GM18909 (cell line): ENCODE measurements at regions not wholly inside any gene's neighbourhood (a gene's known extent, or its start where the extent isn't known, plus 50 kb on each side); places are given as distances from the start of the nearest gene placed in this dataset.
"Not testable (repeated sequence)": the region's sequence is repeated elsewhere in the genome, so short reads cannot be mapped to it uniquely, and the experiment has no call there.

Experiments used
- ATAC-seq: cut with Tn5 transposase; IDR thresholded peaks from one replicate; pipeline ENCODE4 v1.9.1; 2021; ENCODE audit warnings: mild to moderate bottlenecking; ENCODE audit not compliant: unreplicated experiment, poor library complexity

DNA sequence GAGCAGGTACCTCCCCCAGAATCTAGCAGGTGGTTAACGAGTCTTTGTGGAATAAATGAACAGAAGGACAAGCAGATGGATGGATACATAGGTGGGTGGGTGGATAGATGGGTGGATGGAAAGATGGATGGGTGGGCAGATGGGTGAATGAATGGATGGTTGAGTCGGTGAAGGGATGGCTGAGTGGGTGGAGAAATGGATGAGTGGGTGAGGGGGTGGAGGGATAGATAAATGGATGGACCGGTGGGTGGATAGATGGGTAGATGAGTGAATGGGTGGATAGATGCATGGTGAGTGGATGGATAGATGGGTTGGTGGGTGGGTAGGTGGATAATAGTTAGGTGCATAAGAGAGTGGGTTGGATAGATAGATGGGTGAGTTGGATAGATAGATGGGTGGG is 99.7 kb upstream of the FRG2C start:
- not testable (repeated sequence) for ATAC-seq

DNA sequence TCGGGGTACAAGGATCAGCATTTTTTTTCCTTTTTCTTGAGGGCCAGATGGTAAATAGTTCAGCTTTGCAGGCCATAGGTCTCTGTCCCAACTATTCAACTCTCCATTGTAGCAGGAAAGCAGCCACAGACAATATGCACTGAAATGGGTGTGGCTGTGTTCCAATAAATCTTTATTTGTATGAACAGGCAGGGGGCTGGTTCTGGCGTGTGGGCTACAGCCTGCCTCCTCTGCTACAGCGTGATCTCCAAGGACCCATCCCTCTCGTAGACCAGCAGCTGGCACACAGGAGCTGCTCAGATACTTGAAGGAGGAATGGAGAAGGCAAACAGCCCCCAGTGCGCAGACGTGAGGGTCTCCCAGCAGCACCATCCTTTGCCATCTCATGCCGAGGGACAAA is 91.8 kb upstream of the FRG2C start:
- not testable (repeated sequence) for ATAC-seq

DNA sequence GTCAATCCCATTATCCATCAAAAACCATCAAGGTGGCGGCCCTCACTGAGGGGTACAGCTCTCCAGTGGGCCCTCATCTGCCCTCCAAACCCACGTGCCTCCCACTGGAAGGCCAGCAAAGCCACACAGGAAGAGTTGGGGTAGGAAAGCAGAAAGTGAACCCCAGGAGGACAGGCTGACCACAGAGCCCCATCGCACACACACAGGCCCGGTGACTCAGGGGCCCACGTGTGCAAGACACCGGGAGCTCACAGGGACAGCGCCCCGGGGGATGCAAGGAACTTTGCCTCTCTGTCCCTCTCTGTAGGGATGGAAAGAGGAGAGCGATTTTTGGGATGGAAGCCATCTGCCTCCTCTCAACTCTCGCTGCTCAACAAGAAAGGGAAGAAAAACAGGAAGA is 85.0 kb upstream of the FRG2C start:
- not testable (repeated sequence) for ATAC-seq

- ATAC-seq = not testable (repeated sequence)
Measured at GRCh38 chr3:75579536-75579935, 84.6 kb upstream of the FRG2C start.

DNA sequence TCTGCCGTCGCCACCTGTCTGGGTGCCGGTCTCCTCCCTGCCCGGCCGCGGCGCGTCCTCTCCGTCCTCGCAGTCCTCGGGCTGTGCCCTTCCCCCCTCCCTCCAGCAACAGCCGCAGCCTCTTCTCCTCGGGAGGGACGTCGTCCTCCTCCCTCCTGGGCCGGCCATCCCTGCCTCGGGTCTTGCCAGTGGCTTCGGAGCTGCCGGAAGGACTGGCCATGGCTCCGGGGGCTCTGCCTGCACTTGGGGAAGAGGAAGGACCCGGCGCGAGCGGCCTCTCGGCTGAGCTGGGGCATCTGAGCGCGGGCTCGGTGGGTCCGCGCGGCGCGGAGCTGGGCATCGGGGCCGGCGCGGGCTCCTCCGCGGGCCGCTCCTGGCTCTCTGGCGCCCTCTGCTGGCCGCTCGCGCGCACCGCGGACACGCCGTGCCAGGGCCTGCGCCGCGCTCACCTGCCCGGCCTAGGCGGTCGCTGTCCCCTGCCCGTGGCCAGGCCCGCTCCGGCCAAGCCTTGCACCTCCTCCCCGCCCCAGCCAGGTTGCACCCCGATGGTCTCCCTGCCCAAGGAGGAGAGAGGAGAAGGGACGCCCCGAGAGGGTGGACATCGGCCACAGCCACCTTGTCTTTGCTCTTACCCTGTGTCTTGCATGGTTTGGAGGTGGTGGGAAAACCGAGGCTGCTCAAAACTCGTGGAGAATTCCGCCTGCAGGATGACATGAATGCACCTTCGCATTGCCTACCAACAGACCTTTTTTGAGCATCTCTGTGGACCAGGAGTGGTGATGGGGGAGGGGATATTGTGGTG is 83.9 kb upstream of the FRG2C start:
- peak; percentile 53 for ATAC-seq

DNA sequence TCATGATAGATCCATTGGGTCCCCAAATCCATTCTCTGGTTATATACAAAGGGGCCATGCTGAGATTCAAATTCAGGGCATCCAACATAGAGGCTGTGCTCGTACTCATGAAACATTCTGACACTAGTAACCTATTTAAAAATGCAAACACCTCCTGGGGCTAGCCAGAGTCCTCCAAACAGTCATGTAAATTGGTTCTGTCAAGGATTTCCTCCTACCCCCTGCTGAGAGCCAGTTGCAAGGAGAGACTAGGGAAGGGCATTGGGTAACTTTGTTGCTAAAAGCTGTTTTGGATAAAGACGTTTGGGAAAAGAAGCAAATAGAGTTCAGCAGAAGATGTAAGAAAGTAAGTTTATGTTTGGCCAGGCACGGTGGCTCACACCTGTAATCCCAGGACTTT is 81.6 kb upstream of the FRG2C start:
- not testable (repeated sequence) for ATAC-seq

GRCh38 chr3:75583116-75583515 is 81.0 kb upstream of the FRG2C start:
- not testable (repeated sequence) for ATAC-seq

DNA sequence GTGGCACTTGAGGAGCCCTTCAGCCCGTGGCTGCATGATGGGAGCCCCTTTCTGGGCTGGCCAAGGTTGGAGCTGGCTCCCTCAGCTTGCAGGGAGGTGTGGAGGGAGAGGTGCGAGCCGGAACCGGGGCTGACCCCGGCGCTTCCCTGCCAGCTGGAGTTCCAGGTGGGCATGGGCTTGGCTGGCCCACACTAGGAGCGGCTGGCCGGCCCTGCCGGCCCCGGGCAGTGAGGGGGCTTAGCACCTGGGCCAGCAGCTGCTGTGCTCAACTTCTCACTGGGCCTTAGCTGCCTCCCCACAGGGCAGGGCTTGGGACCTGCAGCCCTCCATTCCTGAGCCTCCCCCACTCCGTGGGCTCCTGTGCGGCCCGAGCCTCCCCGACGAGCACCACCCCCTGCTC is 76.4 kb upstream of the FRG2C start:
- not testable (repeated sequence) for ATAC-seq

DNA sequence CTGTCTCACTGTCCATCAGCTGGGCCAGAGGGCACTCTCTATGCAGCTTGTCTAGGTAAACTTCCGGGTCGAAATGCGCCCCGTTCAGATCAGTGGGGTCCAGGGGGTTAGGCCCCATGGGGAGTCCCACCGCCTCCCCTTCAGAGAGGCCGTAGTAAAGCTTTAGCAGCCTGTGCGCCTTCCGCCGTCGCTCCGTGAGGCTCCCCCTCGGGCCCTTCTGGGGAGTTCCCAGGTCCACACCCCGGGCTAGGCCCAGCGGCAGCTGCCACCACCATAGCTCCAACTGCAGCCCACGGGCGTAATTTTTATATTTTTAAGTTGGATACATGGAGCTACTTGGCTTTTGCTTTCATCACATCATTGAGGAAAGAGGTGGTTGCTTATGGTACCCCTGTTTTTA is 73.7 kb upstream of the FRG2C start:
- not testable (repeated sequence) for ATAC-seq

DNA sequence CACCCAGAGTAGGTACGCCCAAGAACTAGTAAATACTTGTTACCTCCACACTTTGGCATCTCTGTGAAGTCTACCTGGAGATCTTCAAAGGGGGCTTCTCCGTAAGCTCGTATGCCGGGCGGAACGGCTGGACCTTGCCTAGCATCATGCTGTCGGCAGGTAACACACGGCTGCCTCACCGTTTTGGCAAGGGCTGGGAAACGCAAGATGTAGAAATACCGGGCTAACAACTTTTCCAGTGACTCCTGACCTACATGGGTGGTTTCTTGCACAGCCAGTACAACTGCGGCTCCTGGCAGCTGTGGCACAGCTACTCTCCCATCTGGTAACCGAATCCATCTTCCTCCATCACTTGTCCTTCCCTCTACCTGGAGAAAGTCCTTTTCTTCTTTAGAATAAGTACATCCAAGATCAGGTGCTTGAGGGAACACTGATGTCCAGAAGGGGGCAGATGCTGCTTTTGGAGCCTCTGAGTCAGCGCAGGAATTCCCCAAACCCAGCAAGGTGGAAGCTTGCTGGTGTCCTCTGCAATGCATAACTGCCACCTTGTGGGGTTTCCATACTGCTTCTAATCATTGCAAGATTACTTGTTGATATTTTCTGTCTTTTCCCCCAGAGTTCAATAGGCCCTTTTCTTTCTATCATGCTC is 59.7 kb upstream of the FRG2C start:
- not testable (repeated sequence) for ATAC-seq

DNA sequence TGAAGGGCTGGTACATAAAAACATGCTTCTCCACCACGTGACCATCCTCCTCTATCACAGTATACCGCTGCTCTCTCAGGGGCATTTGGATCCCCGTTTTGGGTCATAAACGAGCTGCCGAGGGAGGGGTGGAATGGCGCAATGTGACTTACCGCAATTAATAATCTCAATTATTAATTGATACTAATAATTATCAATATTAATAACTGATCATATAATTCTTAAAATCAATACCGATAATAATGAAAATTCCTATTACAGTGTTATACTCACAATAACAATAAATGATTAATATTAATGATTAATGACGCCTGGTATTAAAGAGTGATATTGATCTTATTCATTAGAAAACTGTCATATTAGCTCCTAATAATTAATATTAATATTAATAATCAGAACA is 56.1 kb upstream of the FRG2C start:
- not testable (repeated sequence) for ATAC-seq

DNA sequence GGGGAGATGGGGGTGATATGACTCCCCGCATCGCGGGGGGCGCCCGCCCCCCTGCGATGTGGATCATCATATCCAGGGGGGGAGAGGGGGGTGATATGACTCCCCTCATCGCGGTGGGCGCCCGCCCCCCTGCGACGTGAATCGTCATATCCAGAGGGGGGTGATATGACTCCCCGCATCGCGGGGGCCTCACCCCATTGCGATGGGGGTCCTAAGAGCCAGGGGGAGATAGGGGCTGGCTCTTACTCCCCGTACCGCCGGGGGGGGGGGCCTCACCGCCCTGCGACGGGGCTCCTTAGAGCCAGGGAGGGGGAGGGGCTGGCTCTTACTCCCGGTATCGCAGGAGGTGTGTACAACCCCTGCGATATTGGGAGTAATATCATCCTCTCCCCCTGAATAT is 54.5 kb upstream of the FRG2C start:
- not testable (repeated sequence) for ATAC-seq

GRCh38 chr3:75610773-75611172 is 53.4 kb upstream of the FRG2C start:
- ATAC-seq = no peak

DNA sequence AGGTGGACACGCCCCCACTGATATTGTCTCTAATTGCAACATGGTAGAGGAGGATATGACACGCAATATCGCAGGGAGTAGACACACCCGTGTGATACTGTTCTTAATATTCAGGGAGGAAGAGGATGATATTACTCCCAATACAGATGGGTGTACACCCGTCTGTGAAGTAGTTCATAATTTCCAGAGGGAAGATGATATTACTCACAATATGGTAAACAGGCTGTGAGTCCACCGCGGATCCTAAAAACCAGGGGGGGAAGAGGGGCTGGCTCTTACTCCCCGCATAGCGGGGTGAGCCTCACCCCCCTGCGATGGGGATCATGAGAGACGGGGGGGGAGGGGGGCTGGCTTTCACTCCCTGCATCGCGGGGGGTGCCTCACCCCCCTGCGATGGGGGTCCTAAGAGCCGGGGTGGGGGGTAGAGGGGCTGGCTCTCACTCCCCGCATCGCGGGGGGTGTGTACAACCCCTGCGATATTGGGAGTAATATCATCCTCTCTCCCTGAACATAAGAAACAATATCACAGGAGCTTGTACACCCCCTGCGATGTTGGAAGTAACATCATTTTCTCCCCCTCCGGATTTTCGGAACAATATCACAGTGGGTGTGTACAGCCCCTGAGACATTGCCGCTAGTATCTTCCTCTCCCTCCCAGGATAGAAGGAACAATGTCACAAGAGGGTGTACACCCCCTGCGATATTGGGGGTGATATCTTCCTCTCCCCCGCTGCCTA is 52.2 kb upstream of the FRG2C start:
- not testable (repeated sequence) for ATAC-seq
